ENCODE measurements at regions not wholly inside any gene's neighbourhood (a gene's known extent, or its start where the extent isn't known, plus 50 kb on each side); places are given as distances from the start of the nearest gene placed in this dataset.

DNA sequence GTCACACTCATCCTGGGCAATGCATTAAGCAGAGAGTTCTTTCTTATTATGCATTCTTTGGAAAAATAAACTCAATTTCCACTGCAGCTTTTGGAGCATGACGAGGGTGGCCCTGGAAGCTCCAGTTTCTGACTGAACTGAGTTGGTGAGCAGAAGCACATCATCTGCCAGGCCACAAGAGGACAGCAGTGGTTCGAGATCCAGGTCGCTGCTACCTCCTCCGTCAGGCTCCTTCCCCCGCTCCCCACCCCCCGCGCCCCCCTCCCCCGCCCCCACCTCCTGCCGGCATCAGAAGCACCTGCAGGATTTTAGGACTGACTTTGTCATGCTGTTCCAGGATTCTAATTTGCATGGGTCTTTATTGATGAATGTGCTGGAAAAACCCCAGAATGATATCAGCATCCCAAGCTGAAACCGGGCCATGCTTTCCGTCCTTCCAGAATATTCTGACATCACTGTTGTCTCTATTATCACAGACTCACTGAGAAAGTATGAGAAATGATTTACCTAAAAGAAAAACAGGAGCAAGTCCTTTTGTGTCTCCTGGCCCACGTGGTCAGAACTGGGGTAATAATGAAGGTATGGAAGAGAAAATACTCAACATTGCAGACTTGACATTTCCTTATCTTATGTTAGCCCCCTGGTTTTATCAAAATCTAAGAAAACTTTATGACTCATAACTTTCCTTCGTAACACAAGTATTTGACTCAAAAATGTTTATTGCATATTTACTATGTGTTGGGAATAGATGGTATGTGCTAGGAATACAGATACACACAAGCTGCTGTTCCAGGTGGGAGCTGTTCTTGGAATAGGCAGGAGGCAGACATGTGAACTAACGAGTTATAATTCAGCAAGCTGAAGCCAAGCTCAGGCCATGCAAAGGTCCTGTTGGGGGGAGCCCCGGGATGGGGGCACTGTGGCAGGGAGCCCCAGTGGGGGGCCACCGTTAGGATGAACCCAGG, 220.2 kb upstream of the EXOC2 start:
- Histone ChIP-seq H3K36me3 (no peaks in the 10 kb centered on the region), H3K4me3 (no peak overlapping the region), H3K4me1 (no peaks in the 10 kb centered on the region), H3K27me3 (peaks cover 0 to 24% of the 10 kb centered on the region in 2 donors), H3K27ac (no peak overlapping the region), H3K9me3 (peaks cover 0 to 1% of the 10 kb centered on the region in 2 donors)
- no peak for TF ChIP-seq POLR2A (IDR thresholded peaks at IDR 0.05)
- TF ChIP-seq, protein P1, sequence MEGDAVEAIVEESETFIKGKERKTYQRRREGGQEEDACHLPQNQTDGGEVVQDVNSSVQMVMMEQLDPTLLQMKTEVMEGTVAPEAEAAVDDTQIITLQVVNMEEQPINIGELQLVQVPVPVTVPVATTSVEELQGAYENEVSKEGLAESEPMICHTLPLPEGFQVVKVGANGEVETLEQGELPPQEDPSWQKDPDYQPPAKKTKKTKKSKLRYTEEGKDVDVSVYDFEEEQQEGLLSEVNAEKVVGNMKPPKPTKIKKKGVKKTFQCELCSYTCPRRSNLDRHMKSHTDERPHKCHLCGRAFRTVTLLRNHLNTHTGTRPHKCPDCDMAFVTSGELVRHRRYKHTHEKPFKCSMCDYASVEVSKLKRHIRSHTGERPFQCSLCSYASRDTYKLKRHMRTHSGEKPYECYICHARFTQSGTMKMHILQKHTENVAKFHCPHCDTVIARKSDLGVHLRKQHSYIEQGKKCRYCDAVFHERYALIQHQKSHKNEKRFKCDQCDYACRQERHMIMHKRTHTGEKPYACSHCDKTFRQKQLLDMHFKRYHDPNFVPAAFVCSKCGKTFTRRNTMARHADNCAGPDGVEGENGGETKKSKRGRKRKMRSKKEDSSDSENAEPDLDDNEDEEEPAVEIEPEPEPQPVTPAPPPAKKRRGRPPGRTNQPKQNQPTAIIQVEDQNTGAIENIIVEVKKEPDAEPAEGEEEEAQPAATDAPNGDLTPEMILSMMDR (IDR thresholded peaks at IDR 0.05), result peak in 1 of 3 donors; percentile 12
- no peak for TF ChIP-seq POLR2AphosphoS5 (IDR thresholded peaks at IDR 0.05)
- intact Hi-C loops (cut with DNase I; ENCODE audit: low total_unique reads), result no loop called here
- DNase-seq (ENCODE audit: low spot score in 2 of 2), result no peak

DNA sequence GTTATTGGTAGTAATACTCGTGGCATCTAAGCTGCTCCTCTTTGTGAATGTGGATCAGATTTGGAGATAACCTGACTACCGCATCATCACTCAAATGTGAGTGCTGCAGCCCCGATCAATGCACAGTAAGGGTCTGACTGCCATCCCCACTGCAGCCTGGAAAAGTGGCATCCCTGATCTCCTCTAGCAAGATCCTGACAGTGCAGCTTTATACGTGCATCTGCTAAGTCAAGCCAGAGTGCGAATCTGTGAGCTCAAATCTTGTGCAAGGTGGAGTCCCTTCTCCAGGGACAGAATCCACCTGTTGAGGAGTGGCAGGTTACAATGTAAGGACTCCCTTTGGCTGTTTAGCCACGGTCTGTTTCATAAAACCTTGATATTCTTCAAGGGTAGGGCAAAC, 215.0 kb upstream of the EXOC2 start:
- Histone ChIP-seq H3K9me3 (no peaks in the 10 kb centered on the region), H3K4me1 (no peaks in the 10 kb centered on the region), H3K4me3 (no peak overlapping the region), H3K27ac (no peak overlapping the region), H3K27me3 (peaks cover 0 to 19% of the 10 kb centered on the region in 2 donors), H3K36me3 (no peaks in the 10 kb centered on the region)
- TF ChIP-seq POLR2AphosphoS5 (IDR thresholded peaks at IDR 0.05) (no peak), POLR2A (IDR thresholded peaks at IDR 0.05) (no peak)
- TF ChIP-seq, protein P1 (IDR thresholded peaks at IDR 0.05), result no peak
- intact Hi-C loops (cut with DNase I; ENCODE audit: low total_unique reads), result loop anchor here (5.0 kb wide), 1 partner anchor 481 kb away; no protein-coding TSS in a partner anchor
- no peak for DNase-seq (ENCODE audit: low spot score in 2 of 2)

DNA sequence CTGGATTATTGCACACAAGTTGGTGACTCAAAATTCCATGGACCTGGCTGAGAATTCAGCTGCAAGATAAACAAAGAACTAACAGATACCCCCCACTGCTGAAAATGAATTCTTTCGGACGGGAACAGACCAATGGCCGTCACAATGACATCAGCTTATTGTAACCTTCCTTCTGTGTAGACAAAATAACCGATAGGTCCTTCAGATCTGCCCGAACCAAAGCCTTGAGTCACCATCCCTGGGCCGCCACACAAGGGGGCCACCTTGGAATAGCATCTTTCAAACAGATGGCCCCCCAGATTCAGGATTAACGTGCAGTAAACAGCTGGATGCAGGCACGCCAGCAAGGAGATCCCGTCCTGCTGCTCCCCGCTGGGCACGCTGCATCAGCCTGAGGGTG, 214.0 kb upstream of the EXOC2 start:
- no peak for TF ChIP-seq POLR2AphosphoS5 (IDR thresholded peaks at IDR 0.05)
- intact Hi-C loops (cut with DNase I; ENCODE audit: low total_unique reads), result loop anchor here (5.0 kb wide), 1 partner anchor 480 kb away; no protein-coding TSS in a partner anchor
- no peak overlapping the region for H3K4me3 ChIP-seq
- no peaks in the 10 kb centered on the region for H3K4me1 ChIP-seq
- no peaks in the 10 kb centered on the region for H3K36me3 ChIP-seq
- DNase-seq (ENCODE audit: low spot score in 2 of 2), result no peak
- H3K27ac ChIP-seq, result no peak overlapping the region
- no peaks in the 10 kb centered on the region for H3K9me3 ChIP-seq
- peaks cover 0 to 28% of the 10 kb centered on the region in 2 donors for H3K27me3 ChIP-seq

DNA sequence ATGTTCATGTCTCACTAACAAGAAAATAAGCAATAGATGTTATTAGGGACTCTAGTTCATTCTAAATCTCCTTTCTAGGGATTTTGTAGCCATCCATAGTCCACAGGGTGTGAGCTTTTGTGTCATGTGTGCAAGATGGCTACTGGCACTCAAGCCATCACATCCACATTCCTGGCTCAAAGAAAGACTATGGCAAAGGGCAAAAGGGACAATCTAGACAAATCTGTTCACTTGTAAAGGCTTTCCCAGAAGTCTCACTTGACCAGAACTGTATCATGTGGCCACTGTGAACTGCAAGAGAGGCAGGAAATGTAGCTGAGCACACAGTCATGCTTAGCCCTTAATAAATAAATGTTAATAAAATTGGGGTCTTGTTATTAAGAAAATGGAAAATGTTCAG, 212.6 kb upstream of the EXOC2 start:
- intact Hi-C loops (cut with DNase I; ENCODE audit: low total_unique reads), result loop anchor here (5.0 kb wide), 1 partner anchor 478 kb away; no protein-coding TSS in a partner anchor
- no peak for TF ChIP-seq POLR2A (IDR thresholded peaks at IDR 0.05)
- no peak for TF ChIP-seq POLR2AphosphoS5 (IDR thresholded peaks at IDR 0.05)
- TF ChIP-seq, protein P1 (IDR thresholded peaks at IDR 0.05), result no peak
- H3K4me1 ChIP-seq, result no peaks in the 10 kb centered on the region

DNA sequence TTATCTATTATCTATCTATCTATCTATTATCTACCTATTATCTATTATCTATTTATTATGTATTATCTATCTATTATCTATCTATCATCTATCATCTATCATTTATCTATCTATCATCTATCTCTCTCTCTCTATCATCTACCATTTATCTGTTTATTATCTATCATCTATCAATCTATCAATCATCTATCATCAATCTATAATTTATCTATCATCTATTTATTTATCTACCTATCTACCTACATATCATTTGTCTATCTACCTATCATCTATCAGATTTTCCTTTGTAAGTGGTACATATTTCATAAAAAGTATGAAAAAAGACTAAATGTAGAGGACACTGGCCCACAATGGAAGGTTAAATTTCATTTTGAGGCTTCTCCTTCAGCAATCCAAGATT, 212.1 kb upstream of the EXOC2 start:
- Histone ChIP-seq H3K9me3 (no peaks in the 10 kb centered on the region), H3K4me3 (no peak overlapping the region), H3K36me3 (no peaks in the 10 kb centered on the region), H3K27me3 (peaks cover 0 to 23% of the 10 kb centered on the region in 2 donors), H3K4me1 (no peaks in the 10 kb centered on the region), H3K27ac (no peak overlapping the region)
- no peak for DNase-seq (ENCODE audit: low spot score in 2 of 2)
- intact Hi-C loops (cut with DNase I; ENCODE audit: low total_unique reads), result loop anchor here (5.0 kb wide), 1 partner anchor 478 kb away; no protein-coding TSS in a partner anchor
- TF ChIP-seq POLR2A (IDR thresholded peaks at IDR 0.05), result no peak
- TF ChIP-seq POLR2AphosphoS5 (IDR thresholded peaks at IDR 0.05), result no peak
- TF ChIP-seq, protein P1 (IDR thresholded peaks at IDR 0.05), result no peak

More for the DNA sequence above, 212.6 kb upstream of the EXOC2 start:
- no peak for DNase-seq (ENCODE audit: low spot score in 2 of 2)
- peaks cover 0 to 23% of the 10 kb centered on the region in 2 donors for H3K27me3 ChIP-seq
- no peak overlapping the region for H3K4me3 ChIP-seq
- no peaks in the 10 kb centered on the region for H3K36me3 ChIP-seq
- no peak overlapping the region for H3K27ac ChIP-seq
- H3K9me3 ChIP-seq, result no peaks in the 10 kb centered on the region

Measured in breast epithelium (tissue), 4 donors.